ENCODE measurements at regions not wholly inside any gene's neighbourhood (a gene's known extent, or its start where the extent isn't known, plus 50 kb on each side); places are given as distances from the start of the nearest gene placed in this dataset.

DNA sequence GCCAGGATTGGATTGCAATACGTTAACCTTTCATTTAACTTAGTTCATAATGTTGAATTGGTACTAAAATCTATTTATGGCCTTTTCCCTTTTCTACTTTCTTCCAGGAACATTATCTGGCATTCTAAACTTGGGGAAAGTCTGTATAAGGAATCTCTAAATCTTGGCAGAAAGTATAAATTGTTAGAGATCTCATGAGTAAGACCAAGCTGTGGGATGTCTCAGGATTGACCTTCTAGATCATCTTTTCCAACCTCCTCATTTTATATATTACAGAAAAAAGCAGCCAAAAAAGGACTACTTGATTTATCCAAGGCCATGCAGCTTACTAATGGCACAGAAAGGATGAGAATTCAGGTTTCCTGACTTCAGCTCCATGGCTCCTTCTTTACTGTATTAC is 598.3 kb downstream of the INHBA start (continued):
- TF ChIP-seq EGR1 (IDR thresholded peaks at IDR 0.05; ENCODE audit: borderline replicate concordance, low read depth, low read length), result no peak
- no peak for TF ChIP-seq SRF (IDR thresholded peaks at IDR 0.05; ENCODE audit: low read depth, low read length)
- TF ChIP-seq POLR2A (IDR thresholded peaks at IDR 0.05; ENCODE audit: control extremely low read depth in 1 of 2, low read depth in 2 of 2, low read length in 2 of 2), result no peak
- no peak for TF ChIP-seq HDAC2 (IDR thresholded peaks at IDR 0.05; ENCODE audit: borderline replicate concordance in 1 of 2, low read depth in 2 of 2, low read length in 2 of 2)
- no peak for TF ChIP-seq CTBP2 (IDR thresholded peaks at IDR 0.05; ENCODE audit: borderline replicate concordance, insufficient read depth, insufficient read length, low read length)
- TF ChIP-seq, protein P1, sequence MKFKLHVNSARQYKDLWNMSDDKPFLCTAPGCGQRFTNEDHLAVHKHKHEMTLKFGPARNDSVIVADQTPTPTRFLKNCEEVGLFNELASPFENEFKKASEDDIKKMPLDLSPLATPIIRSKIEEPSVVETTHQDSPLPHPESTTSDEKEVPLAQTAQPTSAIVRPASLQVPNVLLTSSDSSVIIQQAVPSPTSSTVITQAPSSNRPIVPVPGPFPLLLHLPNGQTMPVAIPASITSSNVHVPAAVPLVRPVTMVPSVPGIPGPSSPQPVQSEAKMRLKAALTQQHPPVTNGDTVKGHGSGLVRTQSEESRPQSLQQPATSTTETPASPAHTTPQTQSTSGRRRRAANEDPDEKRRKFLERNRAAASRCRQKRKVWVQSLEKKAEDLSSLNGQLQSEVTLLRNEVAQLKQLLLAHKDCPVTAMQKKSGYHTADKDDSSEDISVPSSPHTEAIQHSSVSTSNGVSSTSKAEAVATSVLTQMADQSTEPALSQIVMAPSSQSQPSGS (IDR thresholded peaks at IDR 0.05; ENCODE audit: low read length), result no peak
- no peak for TF ChIP-seq GABPA (IDR thresholded peaks at IDR 0.05; ENCODE audit: borderline replicate concordance, insufficient read depth, low read length)
